ENCODE measurements at regions not wholly inside any gene's neighbourhood (a gene's known extent, or its start where the extent isn't known, plus 50 kb on each side); places are given as distances from the start of the nearest gene placed in this dataset.
A peak's percentile ranks its signal among the peaks of the same experiment; 100 is the strongest.
"Not testable (repeated sequence)": the region's sequence is repeated elsewhere in the genome, so short reads cannot be mapped to it uniquely, and the experiment has no call there.

DNA sequence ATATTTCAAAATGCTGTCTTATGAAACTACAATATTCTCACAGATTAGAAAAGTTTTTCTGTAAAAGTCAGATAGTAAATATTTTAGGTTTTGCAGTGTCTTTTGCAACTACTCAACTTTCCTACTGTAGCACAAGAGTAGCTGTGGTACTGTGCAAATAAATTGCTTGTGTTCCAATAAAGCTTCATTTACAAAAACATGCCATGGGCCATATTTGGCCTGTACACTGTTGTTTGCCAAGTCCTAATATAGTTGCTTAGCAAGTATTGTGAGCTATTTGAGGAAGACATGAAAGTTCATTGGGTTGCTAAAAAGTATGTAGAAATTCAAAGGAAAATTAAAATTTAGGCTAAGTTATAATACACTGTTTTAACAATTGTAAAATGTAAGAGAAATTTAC, 80.0 kb downstream of the TFPI2 start:
- DNase-seq (ENCODE audit: low read depth in 1 of 2, low spot score in 1 of 2) = no peak
- TF ChIP-seq REST (IDR thresholded peaks at IDR 0.05; ENCODE audit: insufficient replicate concordance, low read depth) (no peak), POLR2AphosphoS5 (IDR thresholded peaks at IDR 0.05; ENCODE audit: low read depth) (no peak), GABPA (IDR thresholded peaks at IDR 0.05; ENCODE audit: low read depth) (no peak), SPI1 (IDR thresholded peaks at IDR 0.05; ENCODE audit: borderline replicate concordance, low read depth) (no peak), CTCF (IDR thresholded peaks at IDR 0.05; ENCODE audit: insufficient read depth, low read length) (no peak)
- Histone ChIP-seq H3K4me3 (replicated peaks; ENCODE audit: insufficient read depth, low read length) (no peak overlapping the region), H3K27ac (replicated peaks) (no peak overlapping the region), H3K27me3 (ENCODE audit: insufficient read depth, poor library complexity, severe bottlenecking) (no peaks in the 10 kb centered on the region)

DNA sequence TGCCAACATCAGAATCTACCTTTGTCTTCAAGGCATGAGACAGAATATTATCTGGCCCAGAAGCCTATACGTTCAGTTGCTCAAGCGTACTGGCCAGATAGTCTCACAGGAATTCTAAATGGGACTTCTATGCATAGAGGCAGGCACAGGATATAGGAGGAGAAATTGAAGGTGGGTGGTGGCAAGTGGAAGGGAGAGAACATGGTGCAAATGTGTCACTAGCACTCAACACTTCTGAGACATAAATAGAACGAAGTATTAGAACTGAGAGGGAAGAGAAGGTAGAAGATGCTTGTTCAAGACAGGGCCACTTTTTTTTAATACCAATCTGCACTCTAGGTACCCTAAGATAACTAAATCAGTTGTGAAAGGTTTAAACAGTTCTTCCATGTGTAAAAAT, 85.8 kb downstream of the TFPI2 start:
- TF ChIP-seq POLR2AphosphoS5 (IDR thresholded peaks at IDR 0.05; ENCODE audit: low read depth) (no peak), SPI1 (IDR thresholded peaks at IDR 0.05; ENCODE audit: borderline replicate concordance, low read depth) (no peak), GABPA (IDR thresholded peaks at IDR 0.05; ENCODE audit: low read depth) (no peak), CTCF (IDR thresholded peaks at IDR 0.05; ENCODE audit: insufficient read depth, low read length) (no peak), REST (IDR thresholded peaks at IDR 0.05; ENCODE audit: insufficient replicate concordance, low read depth) (no peak)
- Histone ChIP-seq H3K27ac (replicated peaks) (no peak overlapping the region), H3K27me3 (ENCODE audit: insufficient read depth, poor library complexity, severe bottlenecking) (no peaks in the 10 kb centered on the region), H3K4me3 (replicated peaks; ENCODE audit: insufficient read depth, low read length) (no peak overlapping the region)
- DNase-seq (ENCODE audit: low read depth in 1 of 2, low spot score in 1 of 2) = no peak

GRCh38 chr7:93799750-93800357, 90.7 kb downstream of the TFPI2 start:
- no peak overlapping the region for H3K27ac ChIP-seq (replicated peaks)
- no peak for DNase-seq (ENCODE audit: low read depth in 1 of 2, low spot score in 1 of 2)
- TF ChIP-seq CTCF (IDR thresholded peaks at IDR 0.05; ENCODE audit: insufficient read depth, low read length) = peak; percentile 7
- TF ChIP-seq REST (IDR thresholded peaks at IDR 0.05; ENCODE audit: insufficient replicate concordance, low read depth) = no peak
- no peak for TF ChIP-seq SPI1 (IDR thresholded peaks at IDR 0.05; ENCODE audit: borderline replicate concordance, low read depth)

GRCh38 chr7:93793084-93793697, 97.4 kb downstream of the TFPI2 start:
- not testable (repeated sequence) for H3K27me3 ChIP-seq (ENCODE audit: insufficient read depth, poor library complexity, severe bottlenecking); H3K27ac ChIP-seq (replicated peaks); DNase-seq (ENCODE audit: low read depth in 1 of 2, low spot score in 1 of 2); H3K4me3 ChIP-seq (replicated peaks; ENCODE audit: insufficient read depth, low read length)

More at GRCh38 chr7:93799750-93800357, 90.7 kb downstream of the TFPI2 start:
- H3K27me3 ChIP-seq (ENCODE audit: insufficient read depth, poor library complexity, severe bottlenecking) = no peaks in the 10 kb centered on the region
- H3K4me3 ChIP-seq (replicated peaks; ENCODE audit: insufficient read depth, low read length) = no peak overlapping the region

Data from HL-60 (cell line).